Urinary bladder (tissue), 3 donors: ENCODE measurements at regions not wholly inside any gene's neighbourhood (a gene's known extent, or its start where the extent isn't known, plus 50 kb on each side); places are given as distances from the start of the nearest gene placed in this dataset.

Source experiments
- DNase-seq: peaks from one replicate; pipeline ENCODE4 v3.0.0-alpha.2; 2015; ENCODE audit errors: extremely low spot score
- H3K27ac ChIP-seq: one replicate; pipeline ENCODE4 v1.5.1; 2013; ENCODE audit warnings: low read depth, mild to moderate bottlenecking, moderate library complexity
- H3K36me3 ChIP-seq: one replicate; pipeline ENCODE4 v1.6.1; 2013; ENCODE audit warnings: mild to moderate bottlenecking, moderate library complexity; ENCODE audit not compliant: insufficient read depth
- H3K4me1 ChIP-seq: one replicate; pipeline ENCODE4 v1.6.1; 2013; ENCODE audit warnings: mild to moderate bottlenecking, moderate library complexity; ENCODE audit not compliant: insufficient read depth
- H3K4me3 ChIP-seq: one replicate; pipeline ENCODE4 v1.5.1; 2013; ENCODE audit warnings: low read depth, low read length
- WGBS: extraction: QIAGEN DNeasy Blood & Tissue Kit; methylation state at CpG from one replicate; pipeline ENCODE4 v1.1.7; 2013; 5-methylcytosine and 5-hydroxymethylcytosine counted together
- donor health status: healthy with polysubstance abuse.
- donor health status: healthy.

DNA sequence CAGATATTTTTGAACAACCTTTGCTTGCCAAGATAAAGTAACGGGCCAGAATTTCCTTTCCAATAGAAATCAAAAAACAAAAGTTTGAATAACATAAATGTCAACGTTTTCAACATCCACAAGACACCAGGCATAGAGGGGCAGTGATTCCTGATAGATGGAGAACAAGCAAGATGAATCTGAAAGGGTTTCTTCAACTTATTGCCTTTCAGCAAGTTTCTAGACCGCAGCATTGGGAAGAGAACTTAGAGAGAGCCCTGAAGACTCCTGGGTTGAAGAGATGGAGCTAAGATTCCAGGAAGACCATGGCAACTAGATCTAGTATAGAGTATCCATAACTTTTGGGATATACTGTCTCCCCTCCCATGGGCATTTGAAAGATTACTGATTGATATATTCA, 751.4 kb upstream of the CTNND2 start:
- H3K4me3 ChIP-seq = no peak overlapping the region
- H3K4me1 ChIP-seq = no peaks in the 10 kb centered on the region
- no peak for DNase-seq
- 67% methylated on average over 3 of the region's 3 CpGs for WGBS
- H3K36me3 ChIP-seq = no peaks in the 10 kb centered on the region
- no peak overlapping the region for H3K27ac ChIP-seq

DNA sequence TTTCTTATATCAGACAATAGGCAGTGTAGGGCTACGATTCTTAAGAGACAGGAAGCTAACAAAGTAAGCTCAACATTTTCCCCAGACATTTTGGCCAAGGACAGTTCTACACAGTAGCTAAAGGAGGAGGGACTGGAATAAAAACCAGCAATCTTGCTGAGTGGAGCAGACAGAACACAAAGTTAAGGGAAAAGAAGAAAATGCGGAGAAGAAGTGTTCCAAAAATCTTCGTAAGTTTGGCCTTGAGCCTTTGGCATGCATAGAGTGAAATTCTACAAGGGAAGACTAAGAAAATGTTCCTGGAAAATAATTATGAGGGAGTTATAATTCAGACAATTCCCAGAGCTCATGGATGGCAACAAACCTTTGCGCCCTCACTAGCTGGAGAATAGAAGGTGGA, 748.0 kb upstream of the CTNND2 start:
- H3K27ac ChIP-seq = no peak overlapping the region
- H3K4me1 ChIP-seq = no peaks in the 10 kb centered on the region
- WGBS = 76% methylated on average over 4 of the region's 4 CpGs
- no peak for DNase-seq
- H3K4me3 ChIP-seq = no peak overlapping the region
- no peaks in the 10 kb centered on the region for H3K36me3 ChIP-seq

DNA sequence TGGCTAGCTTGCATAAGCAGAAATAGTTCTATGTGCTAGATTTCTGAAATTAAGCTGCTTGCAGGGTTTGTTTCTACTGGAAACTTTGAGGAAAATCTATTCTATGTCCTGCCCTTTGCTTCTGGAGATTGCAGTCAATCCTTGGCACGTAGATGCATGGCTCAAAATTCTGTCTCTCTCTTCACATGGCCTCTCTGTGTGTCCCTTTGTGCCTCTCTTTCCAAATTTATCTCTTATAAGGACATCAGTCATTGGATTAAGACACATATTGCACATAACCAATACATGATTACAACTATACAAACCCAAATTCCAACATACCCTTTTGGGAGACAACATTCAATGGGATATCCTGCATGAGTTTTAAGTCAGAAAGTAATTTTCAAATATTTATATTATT, 744.3 kb upstream of the CTNND2 start:
- WGBS = 61% methylated on average over 1 of the region's 1 CpG
- H3K27ac ChIP-seq = no peak overlapping the region
- no peaks in the 10 kb centered on the region for H3K4me1 ChIP-seq
- DNase-seq = no peak
- H3K4me3 ChIP-seq = no peak overlapping the region
- H3K36me3 ChIP-seq = no peaks in the 10 kb centered on the region

DNA sequence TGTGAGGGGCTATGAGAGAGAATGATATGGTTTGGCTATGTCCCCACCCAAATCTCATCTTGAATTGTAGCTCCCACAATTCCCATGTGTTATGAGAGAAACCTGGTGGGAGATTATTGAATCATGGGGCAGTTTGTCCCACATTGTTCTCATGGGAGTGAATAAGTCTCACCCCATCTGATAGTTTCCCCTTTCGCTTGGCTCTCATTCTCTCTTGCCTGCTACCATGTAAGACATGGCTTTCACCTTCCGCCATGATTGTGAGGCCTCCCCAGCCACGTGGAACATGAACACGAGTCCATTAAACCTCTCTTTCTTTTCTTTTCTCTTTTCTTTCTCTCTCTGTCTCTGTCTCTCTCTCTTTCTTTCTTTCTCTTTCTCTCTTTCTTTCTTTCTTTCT, 743.4 kb upstream of the CTNND2 start:
- no peaks in the 10 kb centered on the region for H3K4me1 ChIP-seq
- no peaks in the 10 kb centered on the region for H3K36me3 ChIP-seq
- 82% methylated on average over 4 of the region's 4 CpGs for WGBS
- no peak overlapping the region for H3K4me3 ChIP-seq
- H3K27ac ChIP-seq = no peak overlapping the region
- DNase-seq = no peak

DNA sequence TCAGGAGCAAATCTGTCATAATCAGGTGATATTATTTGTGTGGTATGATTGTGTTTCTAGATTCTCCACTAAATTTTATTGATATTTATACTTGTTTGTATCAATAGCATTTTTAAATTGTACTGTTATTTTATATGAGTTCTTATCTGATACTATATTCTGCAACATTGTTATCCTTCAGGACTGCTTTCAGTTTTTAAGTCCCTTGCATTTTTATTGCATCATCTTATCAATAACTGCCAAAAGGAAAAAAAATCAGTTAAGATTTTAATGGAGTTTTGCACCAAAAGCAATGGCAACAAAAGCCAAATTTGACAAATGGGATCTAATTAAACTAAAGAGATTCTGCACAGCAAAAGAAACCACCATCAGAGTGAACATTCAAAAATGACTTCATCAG, 741.3 kb upstream of the CTNND2 start:
- Histone ChIP-seq H3K4me3 (no peak overlapping the region), H3K4me1 (no peaks in the 10 kb centered on the region), H3K36me3 (no peaks in the 10 kb centered on the region), H3K27ac (no peak overlapping the region)
- DNase-seq = no peak

DNA sequence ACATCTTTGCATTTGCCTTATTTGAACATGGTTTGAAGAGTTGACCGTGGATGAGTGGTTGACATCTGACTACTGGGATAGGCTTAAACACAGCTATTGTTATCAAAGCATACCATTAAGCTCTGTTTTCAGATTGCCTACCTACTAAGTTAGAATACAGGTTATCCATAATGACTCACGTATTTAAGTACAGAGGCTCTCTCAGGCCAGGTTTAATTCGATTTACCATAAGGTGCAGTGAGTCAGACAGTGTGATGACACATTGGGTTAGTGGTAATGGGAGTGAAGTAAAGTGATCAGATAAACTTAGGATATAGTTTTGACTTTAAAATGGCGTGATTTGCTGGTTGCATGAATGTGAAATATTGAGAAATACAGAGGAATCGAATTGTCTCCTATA, 732.0 kb upstream of the CTNND2 start:
- DNase-seq = no peak
- 81% methylated on average over 5 of the region's 5 CpGs for WGBS

DNA sequence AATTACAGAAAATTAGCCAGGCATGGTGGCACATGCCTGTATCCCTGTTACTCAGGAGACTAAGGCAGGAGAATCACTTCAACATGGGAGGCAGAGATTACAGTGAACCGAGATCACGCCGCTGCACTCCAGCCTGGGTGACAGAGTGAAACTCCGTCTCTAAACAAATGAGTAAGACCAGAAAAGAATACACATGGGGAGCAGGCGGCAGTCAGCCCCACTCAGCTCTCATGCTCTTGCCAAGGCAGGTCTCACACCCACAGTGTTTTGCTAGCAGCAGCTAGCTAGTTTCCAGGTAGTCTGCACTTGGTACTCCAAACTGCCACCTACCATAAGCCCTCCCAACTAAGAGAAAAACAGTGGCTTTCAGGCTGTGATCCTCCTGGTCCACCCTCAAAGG, 722.3 kb upstream of the CTNND2 start:
- no peaks in the 10 kb centered on the region for H3K4me1 ChIP-seq
- no peak for DNase-seq
- 92% methylated on average over 5 of the region's 5 CpGs for WGBS
- no peak overlapping the region for H3K27ac ChIP-seq
- H3K36me3 ChIP-seq = no peaks in the 10 kb centered on the region
- no peak overlapping the region for H3K4me3 ChIP-seq

More for the DNA sequence above, 732.0 kb upstream of the CTNND2 start:
- no peaks in the 10 kb centered on the region for H3K4me1 ChIP-seq
- H3K4me3 ChIP-seq = no peak overlapping the region
- no peak overlapping the region for H3K27ac ChIP-seq
- no peaks in the 10 kb centered on the region for H3K36me3 ChIP-seq

DNA sequence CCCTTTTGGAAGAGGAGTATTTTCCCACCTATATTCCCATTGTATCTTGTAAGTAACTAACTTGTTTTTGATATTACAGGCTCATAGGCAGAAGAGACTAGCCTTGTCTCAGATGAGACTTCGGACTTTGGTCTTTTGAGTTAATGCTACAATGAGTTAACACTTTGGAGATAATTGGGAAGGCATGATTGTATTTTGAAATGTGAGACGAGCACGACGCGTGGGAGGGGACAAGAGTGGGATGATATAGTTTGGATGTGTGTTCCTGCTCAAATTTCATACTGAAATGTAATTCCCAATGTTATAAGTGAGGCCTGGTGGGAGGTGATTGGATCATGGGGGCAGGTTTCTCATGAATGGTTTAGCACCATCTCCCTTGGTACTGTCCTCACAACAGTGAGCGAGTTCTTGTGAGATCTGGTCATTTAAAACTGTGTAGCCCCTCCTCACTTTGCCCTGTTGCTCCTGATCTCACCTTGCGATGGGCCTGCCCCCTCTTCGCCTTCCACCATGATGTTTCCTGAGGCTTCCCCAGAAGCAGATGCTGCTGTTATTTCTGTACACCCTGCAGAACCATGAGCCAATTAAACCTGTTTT, 721.5 kb upstream of the CTNND2 start:
- DNase-seq = no peak
- H3K4me1 ChIP-seq = no peaks in the 10 kb centered on the region
- WGBS = 78% methylated on average over 8 of the region's 8 CpGs
- H3K4me3 ChIP-seq = no peak overlapping the region
- H3K27ac ChIP-seq = no peak overlapping the region
- H3K36me3 ChIP-seq = no peaks in the 10 kb centered on the region

DNA sequence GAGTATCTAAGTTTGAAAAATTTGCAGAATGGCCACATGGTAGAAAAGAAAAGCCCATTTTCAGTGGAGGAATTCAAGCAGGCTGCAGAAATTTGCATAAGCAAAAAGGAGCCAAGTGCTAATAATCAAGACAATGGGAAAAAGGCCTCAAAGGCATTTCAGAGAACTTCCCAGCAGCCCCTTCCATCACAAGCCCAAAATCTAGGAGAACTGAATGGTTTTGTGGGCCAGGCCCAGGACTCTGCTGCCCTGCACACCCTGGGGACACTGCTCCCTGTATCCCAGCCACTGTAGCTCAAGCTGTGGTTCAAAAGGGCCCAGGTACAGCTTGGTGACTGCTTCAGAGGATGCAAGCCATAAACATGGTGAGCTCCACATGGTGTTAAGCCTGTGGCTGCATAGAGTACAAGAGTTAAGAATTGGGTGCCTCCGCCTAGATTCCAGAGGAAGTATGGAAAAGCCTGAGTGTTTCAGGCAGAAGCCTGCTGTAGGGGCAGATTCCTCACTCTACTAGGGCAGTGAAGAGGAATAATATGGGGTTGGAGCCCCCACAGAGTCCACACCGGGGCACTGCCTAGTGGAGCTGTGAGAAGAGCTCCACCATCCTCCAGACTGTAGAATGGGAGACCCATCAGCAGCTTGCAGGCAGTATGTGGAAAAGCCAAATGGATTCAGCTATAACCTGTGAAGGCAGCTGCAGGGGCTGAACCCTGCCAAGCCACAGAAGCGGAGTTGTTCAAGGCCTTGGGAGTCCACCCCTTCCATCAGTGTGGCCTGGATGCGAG, 720.7 kb upstream of the CTNND2 start:
- Histone ChIP-seq H3K4me1 (no peaks in the 10 kb centered on the region), H3K27ac (no peak overlapping the region), H3K36me3 (no peaks in the 10 kb centered on the region), H3K4me3 (no peak overlapping the region)
- no peak for DNase-seq
- 93% methylated on average over 4 of the region's 4 CpGs for WGBS

DNA sequence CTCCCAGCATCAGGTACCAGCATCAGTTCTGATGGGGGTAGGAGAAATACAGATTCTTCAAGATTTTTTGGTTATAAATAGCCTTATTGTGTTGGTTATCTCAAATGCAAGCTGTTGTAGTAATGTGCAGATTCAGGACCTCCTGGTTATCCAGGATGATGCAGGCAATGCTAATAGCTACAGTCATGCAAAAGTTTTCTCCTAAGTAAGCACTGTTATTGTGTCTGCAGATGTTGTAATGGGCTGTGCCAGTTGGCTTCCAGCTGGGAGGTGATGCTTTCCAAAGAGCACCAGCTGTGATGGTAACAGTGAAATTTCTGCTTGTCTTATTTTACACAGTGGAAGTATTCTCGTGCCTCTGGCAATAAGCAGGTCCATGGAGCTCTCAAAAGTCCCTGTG, 719.2 kb upstream of the CTNND2 start:
- Histone ChIP-seq H3K36me3 (no peaks in the 10 kb centered on the region), H3K4me1 (no peaks in the 10 kb centered on the region), H3K4me3 (no peak overlapping the region), H3K27ac (no peak overlapping the region)
- DNase-seq = no peak
- WGBS = 44% methylated on average over 1 of the region's 1 CpG

DNA sequence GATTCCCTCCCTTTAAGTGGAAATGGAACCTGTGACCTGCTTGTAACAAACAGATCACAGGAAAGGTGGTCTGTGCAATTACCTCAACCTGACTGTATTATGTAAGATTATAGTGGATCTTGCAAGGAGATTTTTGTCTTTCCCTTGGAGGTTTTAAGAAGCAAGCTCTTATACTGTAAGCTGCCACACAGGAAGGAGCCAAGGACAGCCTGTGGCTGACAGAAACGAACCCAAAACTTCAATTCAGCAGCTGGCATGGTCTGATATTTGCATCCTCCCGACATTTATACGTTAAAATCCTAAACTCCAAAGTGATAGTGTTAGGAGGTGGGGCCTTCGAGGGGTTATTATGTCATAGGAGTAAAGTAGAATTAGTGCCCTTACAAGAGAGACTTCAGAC, 711.8 kb upstream of the CTNND2 start:
- 68% methylated on average over 4 of the region's 4 CpGs for WGBS
- no peak overlapping the region for H3K27ac ChIP-seq
- no peaks in the 10 kb centered on the region for H3K4me1 ChIP-seq
- no peaks in the 10 kb centered on the region for H3K36me3 ChIP-seq
- no peak for DNase-seq
- no peak overlapping the region for H3K4me3 ChIP-seq

DNA sequence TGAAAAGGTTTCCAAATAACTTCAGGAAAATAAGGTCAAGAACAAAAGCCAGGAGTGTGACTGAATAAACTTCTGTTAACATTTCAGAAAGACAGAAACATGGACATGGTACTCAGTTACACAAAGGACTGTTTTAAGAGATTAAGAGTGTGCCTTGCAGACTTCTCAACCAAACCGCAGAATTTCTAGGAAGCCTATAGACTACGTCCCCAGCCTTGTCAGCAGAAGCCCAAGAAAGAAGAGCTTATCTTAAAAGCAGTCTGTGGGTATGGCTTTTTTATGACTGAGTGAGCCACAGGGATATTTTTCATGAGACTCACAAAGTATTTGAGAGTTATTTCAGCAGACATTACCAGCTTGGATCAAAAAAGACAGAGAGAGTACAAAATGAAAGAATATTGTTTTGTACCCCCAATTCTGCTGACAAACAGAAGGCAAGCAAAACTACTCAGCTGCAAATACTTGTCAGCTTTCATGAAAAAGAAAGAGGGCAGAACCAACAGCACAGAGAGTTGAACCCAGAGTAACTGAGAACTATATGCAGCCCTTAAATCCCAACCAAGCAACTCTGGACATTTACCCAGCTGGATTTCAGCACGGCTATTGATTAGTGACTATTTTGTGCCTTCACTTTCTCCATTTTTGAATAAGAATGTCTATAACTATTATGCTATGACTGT, 711.0 kb upstream of the CTNND2 start:
- no peak for DNase-seq
- H3K4me1 ChIP-seq = no peaks in the 10 kb centered on the region
- 42% methylated on average over 3 of the region's 3 CpGs for WGBS
- no peaks in the 10 kb centered on the region for H3K36me3 ChIP-seq
- H3K4me3 ChIP-seq = no peak overlapping the region
- no peak overlapping the region for H3K27ac ChIP-seq

DNA sequence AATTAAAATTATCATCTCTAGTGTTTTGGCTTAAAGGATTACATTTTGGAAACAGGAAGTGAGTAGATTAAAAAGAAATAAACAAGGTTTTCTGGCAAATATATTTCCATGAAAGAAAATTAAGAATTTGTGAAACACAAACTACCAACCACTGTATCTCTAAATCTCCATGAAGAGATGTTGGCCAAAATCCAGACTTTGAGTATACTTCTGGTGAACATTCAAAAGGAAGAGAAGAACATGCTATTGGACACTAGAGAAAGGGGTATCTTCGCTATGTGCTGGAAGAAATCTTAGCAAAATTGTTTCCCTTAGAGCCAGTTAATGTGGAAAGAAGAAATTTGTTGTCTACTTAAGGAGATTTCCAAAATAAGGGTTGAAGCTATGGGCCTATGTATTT, 710.4 kb upstream of the CTNND2 start:
- 76% methylated on average over 1 of the region's 1 CpG for WGBS
- Histone ChIP-seq H3K4me3 (no peak overlapping the region), H3K27ac (no peak overlapping the region), H3K36me3 (no peaks in the 10 kb centered on the region), H3K4me1 (no peaks in the 10 kb centered on the region)
- DNase-seq = no peak

DNA sequence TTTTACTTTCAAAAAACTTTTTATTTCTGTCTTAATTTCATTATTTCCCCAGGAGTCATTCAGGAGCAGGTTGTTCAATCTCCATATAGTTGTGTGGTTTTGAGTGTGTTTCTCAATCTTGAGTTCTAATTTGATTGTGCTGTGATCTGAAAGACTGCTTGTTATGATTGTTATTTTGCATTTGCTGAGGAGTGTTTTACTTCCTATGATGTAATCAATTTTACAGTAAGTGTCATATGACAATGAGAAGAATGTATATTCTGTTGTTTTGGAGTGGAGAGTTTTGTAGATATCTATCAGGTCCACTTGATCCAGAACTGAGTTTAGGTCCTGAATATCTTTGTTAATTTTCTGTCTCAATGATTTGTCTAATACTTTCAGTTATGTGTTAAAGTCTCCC, 706.9 kb upstream of the CTNND2 start:
- Histone ChIP-seq H3K27ac (no peak overlapping the region), H3K4me1 (no peaks in the 10 kb centered on the region), H3K4me3 (no peak overlapping the region), H3K36me3 (no peaks in the 10 kb centered on the region)
- DNase-seq = no peak
